Mucosa of rectum (tissue), 2 donors: ENCODE measurements at regions not wholly inside any gene's neighbourhood (a gene's known extent, or its start where the extent isn't known, plus 50 kb on each side); places are given as distances from the start of the nearest gene placed in this dataset.
"Not testable (repeated sequence)": the region's sequence is repeated elsewhere in the genome, so short reads cannot be mapped to it uniquely, and the experiment has no call there.

Experiments
- H3K27ac ChIP-seq, 2 donors: one replicate each; pipeline ENCODE4 v1.7.0; 2013; ENCODE audit warnings: inconsistent platforms in 2 of 2, low read depth in 2 of 2, low read length in 2 of 2
- H3K27me3 ChIP-seq, 2 donors: one replicate each; pipeline ENCODE4 v1.7.0; 2013; ENCODE audit warnings: low read length in 2 of 2; ENCODE audit not compliant: control insufficient read depth in 2 of 2, insufficient read depth in 2 of 2
- H3K36me3 ChIP-seq, 2 donors: one replicate each; pipeline ENCODE4 v1.7.0; 2013; ENCODE audit warnings: low read length in 2 of 2; ENCODE audit not compliant: control insufficient read depth in 2 of 2, insufficient read depth in 2 of 2
- H3K4me1 ChIP-seq, 2 donors: one replicate each; pipeline ENCODE4 v1.7.0; 2013; ENCODE audit warnings: low read length in 2 of 2, mild to moderate bottlenecking in 1 of 2; ENCODE audit not compliant: control insufficient read depth in 2 of 2, insufficient read depth in 2 of 2
- H3K4me3 ChIP-seq, 2 donors: one replicate each; pipeline ENCODE4 v1.7.0; 2013; ENCODE audit warnings: low read length in 2 of 2
- H3K9ac ChIP-seq, 2 donors: one replicate each; pipeline ENCODE4 v1.7.0; 2013; ENCODE audit warnings: low read length in 2 of 2, low read depth in 1 of 2, mild to moderate bottlenecking in 1 of 2
- H3K9me3 ChIP-seq, 2 donors: one replicate each; pipeline ENCODE4 v1.7.0; 2013; ENCODE audit warnings: low read length in 2 of 2; ENCODE audit not compliant: control insufficient read depth in 2 of 2
- donor health status: healthy.
- donor health status: Normal muscosa, but diverticular disease.

DNA sequence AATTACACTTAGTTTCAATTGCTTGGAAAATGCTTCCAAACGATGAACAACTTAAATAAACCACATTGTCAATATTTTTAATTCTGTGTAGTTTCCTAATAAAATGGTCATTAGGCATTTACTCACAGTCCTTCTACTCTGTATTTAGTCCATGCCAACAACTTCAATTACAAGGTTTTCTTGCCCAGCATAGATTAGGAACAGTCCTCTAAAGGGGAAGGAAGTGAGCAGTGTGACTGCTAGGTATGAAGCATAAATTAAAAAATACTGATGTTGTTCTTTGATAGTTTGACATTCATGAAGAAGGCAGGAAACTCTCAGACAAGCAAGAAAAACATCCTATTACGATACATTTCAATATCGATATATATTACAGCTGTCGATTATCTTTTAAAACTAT is 716.0 kb upstream of the PCDH9 start:
- Histone ChIP-seq H3K36me3 (no peaks in the 10 kb centered on the region), H3K9ac (no peak overlapping the region), H3K4me1 (no peaks in the 10 kb centered on the region), H3K27ac (no peak overlapping the region), H3K4me3 (no peak overlapping the region), H3K27me3 (no peaks in the 10 kb centered on the region), H3K9me3 (no peaks in the 10 kb centered on the region)

DNA sequence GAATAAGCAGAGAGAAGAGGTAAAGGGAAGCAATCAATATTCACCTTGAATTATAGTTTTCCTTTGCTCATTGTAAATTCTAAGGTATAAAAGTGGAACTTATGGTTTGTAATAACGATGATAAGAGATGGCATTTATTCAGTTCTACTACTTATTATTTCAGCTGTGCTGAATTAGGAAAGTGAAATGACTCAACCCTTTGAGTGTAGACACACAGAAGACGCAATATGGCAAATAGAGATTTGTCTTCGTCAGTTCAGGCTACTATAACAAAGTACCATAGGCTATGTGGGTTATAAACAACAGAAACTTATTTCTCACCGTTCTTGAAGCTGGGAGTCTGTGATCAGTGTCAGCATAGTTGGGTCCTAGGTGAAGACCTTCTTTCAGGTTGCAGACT is 713.0 kb upstream of the PCDH9 start:
- Histone ChIP-seq H3K27me3 (no peaks in the 10 kb centered on the region), H3K9me3 (no peaks in the 10 kb centered on the region), H3K27ac (no peak overlapping the region), H3K36me3 (no peaks in the 10 kb centered on the region), H3K4me1 (no peaks in the 10 kb centered on the region), H3K4me3 (no peak overlapping the region), H3K9ac (no peak overlapping the region)

DNA sequence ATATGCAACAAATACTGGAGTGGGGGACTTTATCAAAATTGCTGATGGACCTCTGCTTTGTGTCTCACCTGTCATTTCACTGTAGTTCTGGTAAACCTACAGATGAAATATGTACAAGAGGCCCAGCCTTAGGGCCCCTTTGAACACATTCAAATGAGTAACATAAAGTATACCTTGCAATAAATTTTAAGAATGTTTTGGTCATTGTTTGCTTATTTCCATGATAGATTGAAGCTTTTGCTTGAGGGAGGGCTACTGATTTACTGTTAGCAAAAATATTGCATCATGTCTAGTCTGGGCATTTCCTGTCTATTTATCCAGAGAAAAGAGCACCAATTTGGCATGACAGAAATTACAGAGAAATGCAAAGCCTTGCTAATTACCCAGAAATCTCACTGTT is 705.5 kb upstream of the PCDH9 start:
- no peaks in the 10 kb centered on the region for H3K27me3 ChIP-seq
- H3K9me3 ChIP-seq, result no peaks in the 10 kb centered on the region
- H3K9ac ChIP-seq, result no peak overlapping the region
- no peaks in the 10 kb centered on the region for H3K4me1 ChIP-seq
- H3K36me3 ChIP-seq, result no peaks in the 10 kb centered on the region
- no peak overlapping the region for H3K27ac ChIP-seq
- no peak overlapping the region for H3K4me3 ChIP-seq

DNA sequence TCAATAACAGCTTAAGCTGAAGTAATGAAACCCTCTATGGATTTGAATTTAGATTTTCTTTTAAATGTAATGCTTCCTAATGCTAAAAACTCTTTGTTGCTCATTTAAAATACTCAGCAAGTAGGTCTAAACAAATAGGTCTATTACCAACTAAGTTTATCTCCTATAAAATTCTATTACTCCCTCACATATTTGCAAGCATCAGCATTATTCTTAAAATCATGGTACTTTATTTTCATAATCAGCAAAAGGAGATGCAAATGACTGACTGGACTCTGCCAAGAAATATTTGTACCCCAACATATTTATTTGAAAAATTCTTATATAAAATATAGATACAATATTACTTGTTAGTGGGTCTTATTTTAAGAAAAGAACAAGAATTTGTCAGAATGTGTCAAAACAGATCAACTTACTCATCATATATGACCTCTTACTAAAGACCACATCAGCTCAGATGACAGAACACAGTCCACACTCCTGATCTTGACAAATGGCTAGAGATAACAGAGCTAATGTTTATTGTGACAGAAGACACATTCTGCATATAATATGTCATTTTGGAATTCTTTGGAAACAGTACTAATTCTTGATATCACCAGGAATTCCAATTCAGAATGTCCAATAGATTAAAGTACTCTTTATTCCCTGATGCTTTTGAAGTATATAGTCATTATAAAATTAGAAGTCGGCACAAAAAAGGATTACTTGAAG is 704.6 kb upstream of the PCDH9 start:
- no peak overlapping the region for H3K27ac ChIP-seq
- H3K27me3 ChIP-seq, result no peaks in the 10 kb centered on the region
- H3K9me3 ChIP-seq, result no peaks in the 10 kb centered on the region
- H3K9ac ChIP-seq, result no peak overlapping the region
- no peaks in the 10 kb centered on the region for H3K4me1 ChIP-seq
- H3K4me3 ChIP-seq, result no peak overlapping the region
- H3K36me3 ChIP-seq, result no peaks in the 10 kb centered on the region

DNA sequence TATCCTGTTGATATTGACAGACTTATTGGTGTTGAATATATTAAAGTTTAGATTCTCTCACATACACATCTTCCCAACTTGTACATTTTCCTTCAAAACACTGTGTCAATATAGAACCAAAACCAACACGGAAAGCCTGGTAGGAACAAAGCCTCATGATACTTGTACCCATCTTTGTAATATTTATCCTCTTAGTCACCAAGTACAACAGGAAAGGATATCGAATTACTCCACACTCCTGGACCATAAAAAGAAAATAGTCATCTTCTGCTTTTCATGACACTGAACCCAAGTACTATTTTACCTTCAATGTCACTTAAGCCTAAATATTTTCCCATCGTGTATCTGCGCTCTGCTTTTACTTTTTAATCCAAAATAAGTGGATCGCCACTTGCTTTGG is 702.9 kb upstream of the PCDH9 start:
- Histone ChIP-seq H3K9me3 (no peaks in the 10 kb centered on the region), H3K9ac (no peak overlapping the region), H3K27ac (no peak overlapping the region), H3K4me3 (no peak overlapping the region), H3K36me3 (no peaks in the 10 kb centered on the region), H3K27me3 (no peaks in the 10 kb centered on the region), H3K4me1 (no peaks in the 10 kb centered on the region)

DNA sequence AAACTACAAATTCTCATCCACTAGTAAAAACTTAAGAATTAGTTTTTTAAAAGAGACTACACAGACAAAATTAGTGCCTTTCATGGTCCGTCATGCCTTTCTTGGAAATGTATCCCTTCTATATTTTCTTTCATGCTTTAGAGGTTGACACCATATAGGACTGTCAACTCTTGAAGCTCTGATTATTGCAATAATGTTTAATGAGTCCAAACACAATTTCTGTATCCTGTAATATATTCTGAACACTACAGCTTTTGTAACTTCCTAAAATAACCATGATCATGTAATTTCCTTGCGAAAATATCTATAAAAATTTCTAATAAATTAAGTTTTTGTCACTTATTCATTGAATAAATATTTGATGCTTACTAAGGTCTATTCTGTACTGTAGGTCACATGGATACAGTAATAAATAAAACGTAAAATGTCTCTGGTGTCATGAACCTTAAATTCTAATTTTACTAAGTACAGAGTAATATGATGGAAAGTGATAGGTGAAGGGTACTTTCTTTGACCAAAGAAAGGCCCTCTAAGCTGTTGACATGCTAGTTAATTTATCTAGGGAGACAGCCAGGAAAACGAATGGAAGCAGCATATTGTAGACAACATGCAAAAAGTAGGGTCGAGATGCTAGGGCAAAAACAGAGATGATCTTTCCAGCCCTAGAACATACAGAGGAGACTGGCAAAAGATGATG is 687.3 kb upstream of the PCDH9 start:
- Histone ChIP-seq H3K4me1 (no peaks in the 10 kb centered on the region), H3K27ac (no peak overlapping the region), H3K27me3 (no peaks in the 10 kb centered on the region), H3K4me3 (no peak overlapping the region), H3K36me3 (no peaks in the 10 kb centered on the region), H3K9me3 (no peaks in the 10 kb centered on the region), H3K9ac (no peak overlapping the region)

DNA sequence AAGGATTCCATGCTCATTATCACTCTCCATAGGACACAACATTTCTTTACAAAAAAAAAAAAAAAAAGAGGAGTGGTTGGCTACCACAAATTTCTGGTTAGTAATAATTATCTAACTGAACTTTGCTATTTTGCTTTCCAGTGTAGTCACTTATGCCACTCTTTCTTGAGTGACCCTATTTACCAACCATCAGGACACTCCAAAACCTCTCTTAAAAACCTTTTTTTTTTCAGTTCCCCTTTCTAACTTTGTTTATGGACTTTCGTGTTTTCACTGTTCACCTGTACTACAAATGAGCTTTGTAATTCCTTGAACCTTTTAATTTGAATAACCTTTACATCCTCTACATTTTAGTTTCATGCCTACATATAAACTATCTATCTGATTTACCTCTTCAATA is 686.5 kb upstream of the PCDH9 start:
- Histone ChIP-seq H3K9me3 (no peaks in the 10 kb centered on the region), H3K27ac (no peak overlapping the region), H3K4me1 (no peaks in the 10 kb centered on the region), H3K4me3 (no peak overlapping the region), H3K36me3 (no peaks in the 10 kb centered on the region), H3K27me3 (no peaks in the 10 kb centered on the region), H3K9ac (no peak overlapping the region)

DNA sequence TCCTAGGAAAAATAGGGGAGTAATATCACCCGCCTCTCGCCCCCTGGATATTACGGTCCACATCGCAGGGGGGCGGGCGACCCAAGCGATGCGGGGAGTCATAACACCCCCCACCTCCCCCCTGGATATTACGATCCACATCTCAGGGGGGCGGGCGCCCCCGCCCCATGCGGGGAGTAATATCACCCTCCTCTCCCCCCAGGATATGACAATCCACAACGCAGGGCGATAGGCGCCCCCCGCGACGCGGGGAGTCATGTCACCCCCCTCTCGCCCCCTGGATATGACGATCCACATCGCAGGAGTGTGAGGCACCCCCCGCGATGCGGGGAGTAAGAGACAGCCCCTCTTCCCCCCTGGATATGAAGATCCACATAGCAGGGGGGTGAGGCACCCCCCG is 684.4 kb upstream of the PCDH9 start:
- no peaks in the 10 kb centered on the region for H3K9me3 ChIP-seq

DNA sequence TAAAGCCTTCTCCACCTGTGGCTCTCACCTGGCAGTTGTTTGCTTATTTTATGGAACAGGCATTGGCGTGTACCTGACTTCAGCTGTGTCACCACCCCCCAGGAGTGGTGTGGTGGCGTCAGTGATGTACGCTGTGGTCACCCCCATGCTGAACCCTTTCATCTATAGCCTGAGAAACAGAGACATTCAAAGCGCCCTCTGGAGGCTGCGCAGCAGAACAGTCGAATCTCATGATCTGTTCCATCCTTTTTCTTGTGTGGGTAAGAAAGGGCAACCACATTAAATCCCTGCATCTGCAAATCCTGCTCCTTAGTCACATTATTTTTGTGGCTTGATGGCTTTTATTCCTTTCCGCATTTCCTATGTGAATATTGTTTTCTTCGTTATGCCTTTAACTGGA is 672.8 kb upstream of the PCDH9 start:
- not testable (repeated sequence) for H3K27me3 ChIP-seq, H3K27ac ChIP-seq, H3K4me1 ChIP-seq, H3K9me3 ChIP-seq, H3K36me3 ChIP-seq, H3K4me3 ChIP-seq, H3K9ac ChIP-seq

More for the DNA sequence above, 684.4 kb upstream of the PCDH9 start:
- Histone ChIP-seq H3K9ac (no peak overlapping the region), H3K36me3 (no peaks in the 10 kb centered on the region), H3K27ac (no peak overlapping the region), H3K27me3 (no peaks in the 10 kb centered on the region), H3K4me3 (no peak overlapping the region), H3K4me1 (no peaks in the 10 kb centered on the region)

DNA sequence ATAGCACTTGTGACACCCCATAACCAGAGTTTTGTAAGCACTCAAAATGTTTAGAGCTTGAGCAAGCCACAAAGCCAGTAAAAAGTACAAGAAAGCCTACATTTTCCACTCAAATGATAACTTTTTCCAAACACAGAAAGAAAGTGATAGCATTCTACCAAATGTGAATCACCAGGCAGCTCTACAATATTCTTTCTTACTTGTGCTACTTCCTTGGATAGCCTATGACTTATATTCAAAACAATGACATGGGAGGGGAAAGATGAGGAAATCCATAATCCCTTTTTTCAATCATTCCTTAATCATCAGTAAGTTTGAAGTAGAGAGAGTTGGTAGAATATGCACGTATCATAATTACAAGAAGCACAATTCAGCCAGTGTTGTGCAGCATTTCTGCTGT is 650.8 kb upstream of the PCDH9 start:
- H3K4me1 ChIP-seq, result no peaks in the 10 kb centered on the region
- H3K9me3 ChIP-seq, result no peaks in the 10 kb centered on the region
- H3K27me3 ChIP-seq, result no peaks in the 10 kb centered on the region
- H3K4me3 ChIP-seq, result no peak overlapping the region
- no peak overlapping the region for H3K9ac ChIP-seq
- H3K36me3 ChIP-seq, result no peaks in the 10 kb centered on the region
- H3K27ac ChIP-seq, result no peak overlapping the region
